KMS-11 (cell line): ENCODE measurements at regions not wholly inside any gene's neighbourhood (a gene's known extent, or its start where the extent isn't known, plus 50 kb on each side); places are given as distances from the start of the nearest gene placed in this dataset.

ENCODE experiments used
- H2AFZ ChIP-seq: fragments of 200-600 bp; sonication (generic); 2 replicates; pipeline ENCODE4 v1.6.1; 2016; ENCODE audit warnings: antibody characterized with exemption, mixed run types, low read depth
- H3K27ac ChIP-seq: fragments of 200-600 bp; sonication (generic); 2 replicates; pipeline ENCODE4 v1.6.1; 2016; ENCODE audit warnings: mild to moderate bottlenecking, mixed run types
- H3K27me3 ChIP-seq: fragments of 200-600 bp; sonication (generic); 2 replicates; pipeline ENCODE4 v1.6.1; 2017; ENCODE audit warnings: mild to moderate bottlenecking, low read depth, mixed run types, moderate library complexity; ENCODE audit not compliant: insufficient read depth
- H3K36me3 ChIP-seq: fragments of 200-600 bp; sonication (generic); 2 replicates; pipeline ENCODE4 v1.6.1; 2017; ENCODE audit warnings: mild to moderate bottlenecking, mixed run types; ENCODE audit not compliant: insufficient read depth
- H3K4me1 ChIP-seq: fragments of 200-600 bp; sonication (generic); 2 replicates; pipeline ENCODE4 v1.6.1; 2016; ENCODE audit warnings: mild to moderate bottlenecking, low read depth, mixed run types; ENCODE audit not compliant: poor library complexity, severe bottlenecking
- H3K4me2 ChIP-seq: fragments of 200-600 bp; sonication (generic); 2 replicates; pipeline ENCODE4 v1.7.0; 2016; ENCODE audit warnings: mild to moderate bottlenecking, mixed run types
- H3K4me3 ChIP-seq: fragments of 200-600 bp; sonication (generic); IDR thresholded peaks from 2 replicates; pipeline ENCODE4 v1.6.1; 2017; ENCODE audit warnings: low read depth, low read length, mixed read lengths; ENCODE audit not compliant: insufficient read depth
- H3K79me2 ChIP-seq: fragments of 200-600 bp; sonication (generic); 2 replicates; pipeline ENCODE4 v1.6.1; 2016; ENCODE audit warnings: low read depth, mixed run types; ENCODE audit not compliant: insufficient read depth
- H3K9ac ChIP-seq: fragments of 200-600 bp; sonication (generic); 2 replicates; pipeline ENCODE4 v1.6.1; 2016; ENCODE audit warnings: mild to moderate bottlenecking, mixed run types
- H4K20me1 ChIP-seq: fragments of 200-600 bp; sonication (generic); 2 replicates; pipeline ENCODE4 v1.6.1; 2016; ENCODE audit warnings: mild to moderate bottlenecking, mixed run types; ENCODE audit not compliant: insufficient read depth
- CTCF ChIP-seq: fragments of 200-600 bp; sonication (generic); conservative IDR thresholded peaks from 2 replicates; pipeline ENCODE4 v1.6.1; 2017; ENCODE audit warnings: low read depth, mild to moderate bottlenecking, antibody characterized with exemption, low read length, moderate library complexity, mixed read lengths

GRCh38 chr5:89759802-89760201 lies 649.8 kb downstream of the CETN3 start:
- Histone ChIP-seq H3K4me1 (no peaks in the 10 kb centered on the region), H3K27me3 (no peaks in the 10 kb centered on the region), H3K36me3 (no peaks in the 10 kb centered on the region), H3K27ac (no peak overlapping the region), H3K79me2 (no peaks in the 10 kb centered on the region), H3K4me3 (no peak overlapping the region), H4K20me1 (no peaks in the 10 kb centered on the region), H2AFZ (no peak overlapping the region), H3K4me2 (no peak overlapping the region), H3K9ac (no peak overlapping the region)
- TF ChIP-seq CTCF = no peak

- no peak overlapping the region for H3K4me3 ChIP-seq
- no peak overlapping the region for H2AFZ ChIP-seq
- no peak overlapping the region for H3K4me2 ChIP-seq
- TF ChIP-seq CTCF = no peak
- H4K20me1 ChIP-seq = no peaks in the 10 kb centered on the region
- no peak overlapping the region for H3K27ac ChIP-seq
- no peaks in the 10 kb centered on the region for H3K79me2 ChIP-seq
- H3K27me3 ChIP-seq = no peaks in the 10 kb centered on the region
- no peak overlapping the region for H3K9ac ChIP-seq
- no peaks in the 10 kb centered on the region for H3K4me1 ChIP-seq
- no peaks in the 10 kb centered on the region for H3K36me3 ChIP-seq
Observed at GRCh38 chr5:89758146-89758545, 651.4 kb downstream of the CETN3 start.

- H3K9ac ChIP-seq = no peak overlapping the region
- H3K4me2 ChIP-seq = no peak overlapping the region
- H4K20me1 ChIP-seq = no peaks in the 10 kb centered on the region
- H3K27me3 ChIP-seq = no peaks in the 10 kb centered on the region
- no peaks in the 10 kb centered on the region for H3K36me3 ChIP-seq
- H2AFZ ChIP-seq = no peak overlapping the region
- H3K4me3 ChIP-seq = no peak overlapping the region
- H3K4me1 ChIP-seq = no peaks in the 10 kb centered on the region
- TF ChIP-seq CTCF = no peak
- H3K27ac ChIP-seq = no peak overlapping the region
- no peaks in the 10 kb centered on the region for H3K79me2 ChIP-seq
Observed at GRCh38 chr5:89756955-89757354, 652.6 kb downstream of the CETN3 start.

DNA sequence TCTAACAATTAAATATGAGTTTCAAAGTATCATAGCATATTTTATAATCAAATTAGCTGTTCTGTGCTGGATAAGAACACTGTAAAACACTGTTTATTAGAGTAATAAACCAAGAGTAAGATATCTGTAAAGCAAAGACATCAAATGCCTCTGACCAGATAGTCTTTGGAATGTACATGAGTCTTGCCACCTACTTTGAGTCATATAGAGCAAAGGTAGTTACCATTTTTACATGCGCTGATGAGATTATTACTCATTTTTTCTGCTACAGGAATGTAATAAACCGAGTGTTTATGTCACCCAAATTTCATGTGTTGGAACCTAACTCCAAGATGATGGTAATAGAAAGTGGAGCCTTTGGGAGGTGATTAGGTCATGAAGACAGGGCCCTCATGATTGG lies 654.5 kb downstream of the CETN3 start:
- Histone ChIP-seq H3K4me2 (no peak overlapping the region), H3K79me2 (no peaks in the 10 kb centered on the region), H3K36me3 (no peaks in the 10 kb centered on the region), H3K9ac (no peak overlapping the region), H2AFZ (no peak overlapping the region), H3K4me1 (no peaks in the 10 kb centered on the region), H3K27me3 (no peaks in the 10 kb centered on the region), H3K27ac (no peak overlapping the region), H4K20me1 (no peaks in the 10 kb centered on the region), H3K4me3 (no peak overlapping the region)
- TF ChIP-seq CTCF = no peak

DNA sequence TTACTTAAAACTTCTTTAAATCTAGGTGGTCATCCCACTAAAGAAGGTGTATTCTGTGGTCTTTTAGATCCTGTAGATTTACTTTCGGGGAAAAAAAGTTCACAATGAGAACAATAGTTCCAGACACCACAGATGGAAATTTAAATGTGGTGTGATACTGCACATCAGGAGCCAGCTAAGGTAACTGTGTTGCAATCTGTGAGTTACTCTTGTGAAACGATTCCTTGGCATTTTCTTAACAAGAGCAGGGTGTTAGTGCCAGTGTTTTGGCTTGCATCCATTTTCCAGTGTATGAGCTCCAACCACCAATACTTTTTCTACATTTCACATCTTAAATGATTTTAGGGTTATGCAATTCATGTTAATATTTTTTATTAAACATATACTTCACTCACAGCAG lies 674.5 kb downstream of the CETN3 start:
- H2AFZ ChIP-seq = no peak overlapping the region
- TF ChIP-seq CTCF = no peak
- H3K4me1 ChIP-seq = no peaks in the 10 kb centered on the region
- H3K4me2 ChIP-seq = no peak overlapping the region
- no peak overlapping the region for H3K27ac ChIP-seq
- no peaks in the 10 kb centered on the region for H3K79me2 ChIP-seq
- no peak overlapping the region for H3K9ac ChIP-seq
- H4K20me1 ChIP-seq = no peaks in the 10 kb centered on the region
- H3K36me3 ChIP-seq = no peaks in the 10 kb centered on the region
- no peak overlapping the region for H3K4me3 ChIP-seq
- H3K27me3 ChIP-seq = no peaks in the 10 kb centered on the region
